ENCODE measurements at regions not wholly inside any gene's neighbourhood (a gene's known extent, or its start where the extent isn't known, plus 50 kb on each side); places are given as distances from the start of the nearest gene placed in this dataset.

GRCh38 chrX:69291116-69291515, 125.9 kb upstream of the PJA1 start (continued):
- no peak for TF ChIP-seq MYC (IDR thresholded peaks at IDR 0.05; ENCODE audit: insufficient read depth, insufficient read length, insufficient replicate concordance, low read length, severe bottlenecking)
- TF ChIP-seq CHD2 (IDR thresholded peaks at IDR 0.05; ENCODE audit: borderline replicate concordance, low read depth, low read length): no peak

- H3K4me1 ChIP-seq (ENCODE audit: control insufficient read depth, insufficient read depth, low read length): no peaks in the 10 kb centered on the region
- POLR2A ChIA-PET: no interaction called here
- no peaks in the 10 kb centered on the region for H3K79me2 ChIP-seq (ENCODE audit: control insufficient read depth, insufficient read depth, low read length)
- CTCF ChIA-PET: interaction anchor here (1.1 kb wide), 1 partner anchor 8 kb away, joined by 3 read pairs; no protein-coding TSS in a partner anchor
- no peak overlapping the region for H3K4me3 ChIP-seq
- ATAC-seq (no peak), FAIRE-seq (no peak), DNase-seq (ENCODE audit: low read depth, low spot score) (no peak)
- in situ Hi-C loops (cut with MboI) (loop anchor here (25.0 kb wide), 1 partner anchor 1103 kb away; no protein-coding TSS in a partner anchor), intact Hi-C loops (cut with micrococcal nuclease; ENCODE audit: unreplicated experiment) (no loop called here)
- TF ChIP-seq RAD21 (IDR thresholded peaks at IDR 0.05; ENCODE audit: insufficient read depth, low read depth, low read length) (no peak), FOXM1 (IDR thresholded peaks at IDR 0.05; ENCODE audit: low read depth, low read length) (no peak), SKIL (IDR thresholded peaks at IDR 0.05; ENCODE audit: low read depth, poor library complexity, severe bottlenecking) (no peak), WRNIP1 (IDR thresholded peaks at IDR 0.05; ENCODE audit: borderline replicate concordance, low read depth, low read length) (no peak), BMI1 (IDR thresholded peaks at IDR 0.05; ENCODE audit: borderline replicate concordance) (no peak), NFXL1 (IDR thresholded peaks at IDR 0.05; ENCODE audit: borderline replicate concordance) (no peak), ZZZ3 (IDR thresholded peaks at IDR 0.05; ENCODE audit: control insufficient read depth, insufficient read length, low read depth) (no peak), SREBF1 (IDR thresholded peaks at IDR 0.05; ENCODE audit: low read length) (no peak), USF1 (IDR thresholded peaks at IDR 0.05; ENCODE audit: borderline replicate concordance, extremely low read length, insufficient read depth, low read depth, low read length) (no peak), BHLHE40 (IDR thresholded peaks at IDR 0.05; ENCODE audit: borderline replicate concordance in 1 of 2, low read depth in 2 of 2, low read length in 1 of 2) (no peak), ZBTB4 (CRISPR knock-in tag; IDR thresholded peaks at IDR 0.05) (no peak), E2F4 (IDR thresholded peaks at IDR 0.05; ENCODE audit: low read depth, low read length) (no peak)
- H3K27ac ChIP-seq (ENCODE audit: control insufficient read depth, insufficient read depth): no peak overlapping the region
- no peaks in the 10 kb centered on the region for H3K9me3 ChIP-seq (replicated peaks; ENCODE audit: control insufficient read depth, insufficient read depth, low read length)
- WGBS (ENCODE audit: insufficient coverage, insufficient replicate concordance, low lambda C conversion rate, missing lambda C conversion rate): 41% methylated on average over 8 of the region's 8 CpGs
- no TSS peak for BruUV-seq (replicated peaks)
- no peaks in the 10 kb centered on the region for H4K20me1 ChIP-seq (ENCODE audit: control insufficient read depth, insufficient read depth)
- SMC1A ChIA-PET (ENCODE audit: uncharacterized antibody, unreplicated experiment): interaction anchor here (1.5 kb wide), 1 partner anchor 10 kb away, joined by 5 read pairs; no protein-coding TSS in a partner anchor
- no peaks in the 10 kb centered on the region for H3K36me3 ChIP-seq (ENCODE audit: control insufficient read depth in 2 of 2, insufficient read depth in 2 of 2, low read length in 1 of 2)
- no peaks in the 10 kb centered on the region for H3K27me3 ChIP-seq (replicated peaks in 1 of 2; ENCODE audit: control insufficient read depth in 2 of 2, insufficient read depth in 2 of 2, low read length in 1 of 2)
- H3K4me2 ChIP-seq (ENCODE audit: control insufficient read depth, insufficient read depth): no peak overlapping the region
- RAD21 ChIA-PET (ENCODE audit: unreplicated experiment): no interaction called here
- H3K9ac ChIP-seq (ENCODE audit: control insufficient read depth, insufficient read depth, low read length): no peak overlapping the region
- no peak overlapping the region for H2AFZ ChIP-seq (ENCODE audit: control insufficient read depth, low read depth, low read length)
Observed at GRCh38 chrX:69290292-69290691, 125.0 kb upstream of the PJA1 start.
